Upper lobe of left lung (tissue), 4 donors: ENCODE measurements at regions not wholly inside any gene's neighbourhood (a gene's known extent, or its start where the extent isn't known, plus 50 kb on each side); places are given as distances from the start of the nearest gene placed in this dataset.

Experiments used
- CTCF ChIP-seq, 6 experiments: fragments of 450-650 bp in 4 of 6; fragments of 200-600 bp in 2 of 6; sonication (generic) in 2 of 6; IDR thresholded peaks; one replicate each; pipeline ENCODE4 v1.5.1; 2016 to 2019; ENCODE audit warnings: antibody characterized with exemption in 6 of 6
- POLR2A ChIP-seq, 4 donors: fragments of 450-650 bp; IDR thresholded peaks; one replicate each; pipeline ENCODE4 v1.5.1; 2016 to 2017; ENCODE audit warnings: antibody characterized with exemption in 4 of 4, mild to moderate bottlenecking in 2 of 4

GRCh38 chr13:109576331-109576813, 210.0 kb downstream of the IRS2 start:
- TF ChIP-seq CTCF (IDR thresholded peaks at IDR 0.05) (no peak), POLR2A (IDR thresholded peaks at IDR 0.05) (no peak)
